HuH-7.5 (cell line): ENCODE measurements at regions not wholly inside any gene's neighbourhood (a gene's known extent, or its start where the extent isn't known, plus 50 kb on each side); places are given as distances from the start of the nearest gene placed in this dataset.
A peak's percentile ranks its signal among the peaks of the same experiment; 100 is the strongest.
"Not testable (repeated sequence)": the region's sequence is repeated elsewhere in the genome, so short reads cannot be mapped to it uniquely, and the experiment has no call there.

Experiments
- DNase-seq: peaks from one replicate; pipeline ENCODE4 v3.0.0; 2011; ENCODE audit warnings: low spot score

DNA sequence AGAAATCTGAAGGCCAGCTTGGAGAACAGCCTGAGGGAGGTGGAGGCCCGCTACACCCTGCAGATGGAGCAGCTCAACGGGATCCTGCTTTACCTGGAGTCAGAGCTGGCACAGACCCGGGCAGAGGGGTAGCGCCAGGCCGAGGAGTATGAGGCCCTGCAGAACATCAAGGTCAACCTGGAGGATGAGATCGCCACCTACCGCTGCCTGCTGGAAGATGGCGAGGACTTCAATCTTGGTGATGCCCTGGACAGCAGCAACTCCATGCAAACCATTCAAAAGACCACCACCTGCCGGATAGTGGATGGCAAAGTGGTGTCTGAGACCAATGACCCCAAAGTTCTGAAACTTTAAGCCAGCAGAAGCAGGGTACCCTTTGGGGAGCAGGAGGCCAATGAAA is 318.4 kb downstream of the ZFHX3 start:
- DNase-seq: not testable (repeated sequence)

- no peak for DNase-seq
These were observed 319.4 kb downstream of the ZFHX3 start for GRCh38 chr16:72728516-72728915.

GRCh38 chr16:72727565-72727964 is 320.4 kb downstream of the ZFHX3 start:
- no peak for DNase-seq

- no peak for DNase-seq
These were observed 322.3 kb downstream of the ZFHX3 start for GRCh38 chr16:72725643-72726042.

- DNase-seq: no peak
These were observed 324.1 kb downstream of the ZFHX3 start for GRCh38 chr16:72723781-72724180.

DNA sequence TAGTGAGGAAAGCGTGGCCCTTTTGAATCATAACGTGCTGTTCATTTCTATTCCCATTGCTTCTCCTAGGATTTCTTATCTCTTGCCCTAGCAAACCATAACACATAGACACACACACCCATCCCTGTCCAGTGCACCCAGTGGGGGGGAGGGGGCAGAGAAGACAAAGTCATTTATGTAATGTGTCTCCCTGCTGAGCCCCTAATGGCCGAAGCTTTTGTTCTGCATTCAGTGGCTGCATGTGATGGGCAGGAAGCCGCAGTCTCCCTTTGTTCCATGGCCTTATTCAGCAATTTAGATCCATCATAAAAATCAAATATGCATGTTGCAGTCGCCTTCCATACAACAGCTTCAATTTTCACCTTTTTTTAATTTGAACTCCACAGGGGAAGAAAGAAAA is 325.4 kb downstream of the ZFHX3 start:
- DNase-seq: no peak

GRCh38 chr16:72721981-72722380 is 325.9 kb downstream of the ZFHX3 start:
- DNase-seq: no peak

DNA sequence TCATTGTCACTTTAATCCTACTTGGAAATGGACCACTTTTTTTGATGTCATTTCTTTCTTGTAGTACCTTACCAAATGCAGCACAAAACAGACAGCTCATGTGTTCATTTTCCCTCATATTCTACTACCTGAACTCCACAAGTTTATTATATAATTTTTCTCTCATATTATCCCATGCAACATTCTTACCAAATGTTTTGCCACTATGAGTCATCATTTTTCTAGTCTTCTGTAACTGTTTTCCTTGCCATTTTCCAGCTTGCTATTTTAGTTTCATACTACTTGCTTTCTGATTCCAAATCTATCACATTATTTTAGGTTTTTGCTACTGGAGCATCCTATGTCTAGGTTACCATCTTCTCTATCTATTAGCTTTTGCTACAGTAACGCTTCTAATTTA is 332.7 kb downstream of the ZFHX3 start:
- no peak for DNase-seq

DNA sequence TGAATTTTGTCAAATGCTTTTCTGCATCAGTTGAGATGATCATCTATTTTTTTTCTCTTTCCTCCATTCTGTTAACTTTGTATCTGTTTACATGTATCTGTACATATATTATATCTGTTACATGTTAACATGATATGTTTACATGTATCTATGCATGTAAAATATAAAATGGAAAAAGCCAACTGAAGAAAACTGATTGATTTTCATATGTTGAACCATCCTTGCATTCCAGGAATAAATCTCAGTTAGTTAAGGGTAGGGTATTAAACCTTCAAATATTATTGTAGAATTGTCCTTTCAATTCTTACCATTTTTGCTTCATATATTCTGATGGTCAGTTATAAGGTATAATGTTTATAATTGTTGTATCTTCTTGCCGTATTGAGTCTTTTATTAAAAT is 336.1 kb downstream of the ZFHX3 start:
- no peak for DNase-seq

DNA sequence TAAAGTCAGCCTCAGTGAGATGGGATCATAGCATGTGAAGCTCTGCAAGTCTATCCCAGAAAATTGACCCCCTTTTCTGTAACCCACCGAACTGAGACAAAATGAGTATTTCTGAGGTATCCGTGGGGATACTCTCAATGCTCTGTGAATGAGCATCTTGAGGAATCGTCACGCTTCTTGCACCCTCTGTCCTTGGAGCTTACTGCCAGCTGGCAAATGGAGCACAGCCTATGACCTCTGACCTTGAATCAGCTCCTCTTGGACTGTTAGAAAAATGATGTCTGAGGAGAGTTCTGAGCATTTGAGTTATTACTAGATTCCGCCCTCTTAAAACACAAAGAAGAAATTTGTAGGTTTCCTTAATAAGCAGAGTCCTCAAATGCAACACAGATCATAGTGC is 342.1 kb downstream of the ZFHX3 start:
- no peak for DNase-seq

- DNase-seq: no peak
These were observed 343.1 kb downstream of the ZFHX3 start for GRCh38 chr16:72704746-72705372.

DNA sequence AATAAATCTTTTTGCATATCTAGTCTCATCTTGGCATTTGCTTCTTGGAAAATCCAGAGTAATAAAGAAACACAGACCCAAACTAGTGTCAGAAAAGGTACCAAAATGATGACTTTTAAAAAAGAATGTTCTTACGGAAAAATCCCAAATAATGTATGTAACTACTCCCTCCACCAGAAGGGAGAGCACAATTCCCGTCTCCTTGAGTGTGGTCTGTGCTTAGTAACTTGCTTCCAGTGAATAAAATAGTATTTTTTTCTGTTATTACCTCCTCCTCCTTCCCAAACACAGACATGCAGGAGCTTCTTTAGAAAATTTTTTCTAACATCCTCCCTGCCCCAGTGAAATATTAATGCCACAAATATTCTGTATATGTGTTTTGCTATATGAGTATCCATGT is 358.1 kb downstream of the ZFHX3 start:
- DNase-seq: no peak

- DNase-seq: no peak
These were observed 367.2 kb downstream of the ZFHX3 start for GRCh38 chr16:72680732-72681131.

DNA sequence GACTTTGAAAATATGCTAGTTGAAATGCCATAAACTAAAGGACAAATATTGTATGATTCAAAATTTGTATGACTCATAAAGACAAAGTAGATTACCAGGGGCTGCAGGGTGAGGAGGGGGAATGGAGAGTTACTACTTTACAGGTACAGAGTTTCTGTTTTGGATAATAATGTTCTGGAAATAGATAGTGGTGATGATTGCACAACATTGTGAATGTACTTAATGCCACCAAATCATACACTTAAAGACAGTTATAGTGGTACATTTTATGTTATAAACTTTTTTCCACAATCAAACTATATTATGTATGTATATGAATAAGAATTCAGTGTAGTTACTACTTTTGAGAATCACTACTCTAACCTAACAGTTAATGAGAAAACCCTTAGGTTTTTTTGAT is 368.1 kb downstream of the ZFHX3 start:
- DNase-seq: no peak

DNA sequence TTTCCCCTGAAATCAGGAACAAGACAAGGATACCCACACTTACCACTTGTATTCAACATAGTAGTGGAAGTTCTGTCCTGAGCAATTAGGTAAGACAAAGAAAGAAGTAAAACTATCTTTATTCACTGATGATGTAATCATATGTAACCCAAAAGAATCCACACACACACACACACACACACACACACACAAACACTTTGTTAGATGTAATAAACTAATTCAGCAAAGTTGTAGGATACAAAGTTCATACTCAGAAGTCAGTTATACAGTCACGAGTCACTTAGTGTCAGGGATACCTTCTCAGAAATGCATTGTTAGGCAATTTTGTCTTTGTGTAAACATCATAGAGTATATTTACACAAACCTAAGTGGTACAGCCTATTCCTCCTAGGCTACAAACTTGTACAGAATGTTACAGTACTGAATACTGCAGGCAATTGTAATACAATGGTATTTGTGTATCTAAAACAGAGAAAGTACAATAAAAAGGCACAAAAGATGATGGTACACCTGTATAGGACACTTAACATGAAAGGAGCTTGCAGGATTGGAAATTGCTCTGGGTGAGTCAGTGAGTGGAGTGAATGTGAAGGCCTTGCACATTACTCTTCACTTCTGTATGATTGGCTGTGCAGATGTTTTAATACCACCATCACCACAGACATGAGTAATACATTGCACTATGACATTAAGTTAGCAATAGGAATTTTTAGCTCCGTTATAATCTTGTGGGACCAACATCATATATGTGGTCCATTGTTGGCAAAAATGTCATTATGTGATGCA is 370.1 kb downstream of the ZFHX3 start:
- no peak for DNase-seq

- DNase-seq: no peak
These were observed 374.8 kb downstream of the ZFHX3 start for GRCh38 chr16:72673118-72673517.

GRCh38 chr16:72666267-72666666 is 381.7 kb downstream of the ZFHX3 start:
- DNase-seq: no peak

DNA sequence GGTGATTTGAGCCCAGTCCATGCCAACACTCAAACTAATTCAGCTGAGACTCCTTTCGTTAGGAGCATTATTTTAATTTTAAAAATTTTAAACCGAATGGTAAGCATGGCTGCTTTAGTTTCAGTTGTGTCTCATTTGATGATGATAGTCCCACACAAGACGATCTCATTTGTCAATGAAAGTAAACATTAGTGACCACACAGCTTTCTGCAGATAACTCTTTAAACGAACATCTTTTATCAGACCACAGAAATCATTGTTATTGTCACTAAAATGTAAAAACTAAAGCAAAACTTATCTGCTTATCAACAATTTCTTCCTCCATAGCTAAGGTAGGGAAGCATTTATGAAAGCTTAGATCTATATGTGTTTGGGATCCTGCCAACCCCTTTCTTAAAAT is 382.2 kb downstream of the ZFHX3 start:
- no peak for DNase-seq

DNA sequence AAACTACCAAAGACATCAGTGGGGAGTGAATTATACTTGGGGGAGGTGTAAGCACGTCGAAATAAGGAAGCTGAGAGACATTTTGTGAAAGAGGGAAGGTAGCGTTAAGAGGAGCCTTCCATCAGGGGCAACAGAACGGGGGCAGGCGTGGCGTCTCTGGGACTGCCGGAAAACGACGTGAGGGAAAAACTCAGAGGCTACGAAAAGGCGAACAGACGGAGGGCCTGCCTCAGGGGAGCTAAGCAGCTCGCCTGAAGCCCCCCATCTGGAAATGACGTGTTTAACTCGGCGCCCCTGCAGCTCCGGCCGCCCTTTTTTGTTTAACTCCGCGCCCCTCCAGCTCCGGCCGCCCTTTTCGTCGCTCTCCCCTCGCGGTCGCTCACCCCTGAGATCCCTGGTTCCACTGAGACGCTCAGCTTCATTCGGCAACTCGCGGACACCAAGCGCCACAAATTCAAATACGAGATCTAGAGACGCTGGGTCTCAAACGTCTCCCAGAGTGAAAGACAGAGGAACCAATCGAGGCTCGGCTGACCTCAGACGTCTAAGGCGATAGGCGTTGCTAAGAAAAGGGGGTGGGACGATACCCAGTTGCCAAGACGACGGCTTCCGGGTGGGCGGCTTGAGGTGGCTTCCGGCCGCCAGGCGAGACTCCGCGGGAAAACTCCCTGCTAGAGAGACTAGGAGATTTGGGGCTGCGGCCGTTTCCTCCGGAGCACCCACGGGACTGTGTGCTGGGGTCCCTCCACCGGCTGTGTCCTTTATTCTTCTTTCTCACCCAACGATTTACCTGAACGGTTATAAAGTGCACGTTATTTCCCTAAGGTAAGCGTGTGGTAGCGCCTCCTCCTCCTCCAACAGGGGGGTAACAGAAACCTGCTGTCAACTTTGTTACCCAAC is 383.2 kb downstream of the ZFHX3 start:
- peak; percentile 82 for DNase-seq

- no peak for DNase-seq
These were observed 383.8 kb downstream of the ZFHX3 start for GRCh38 chr16:72664056-72664508.

GRCh38 chr16:72658888-72659717 is 388.8 kb downstream of the ZFHX3 start:
- no peak for DNase-seq

GRCh38 chr16:72657791-72658190 is 390.1 kb downstream of the ZFHX3 start:
- no peak for DNase-seq
